Fibroblast of gingiva (primary cell): ENCODE measurements at regions not wholly inside any gene's neighbourhood (a gene's known extent, or its start where the extent isn't known, plus 50 kb on each side); places are given as distances from the start of the nearest gene placed in this dataset.
"Not testable (repeated sequence)": the region's sequence is repeated elsewhere in the genome, so short reads cannot be mapped to it uniquely, and the experiment has no call there.

Experiments used
- DNase-seq: peaks from one replicate; pipeline ENCODE4 v3.0.0-alpha.2; 2011; ENCODE audit warnings: low read depth

GRCh38 chr5:57745029-57745428, 262.4 kb upstream of the ACTBL2 start:
- no peak for DNase-seq

GRCh38 chr5:57741336-57741735, 258.7 kb upstream of the ACTBL2 start:
- DNase-seq: no peak

- no peak for DNase-seq
These were observed 256.2 kb upstream of the ACTBL2 start for GRCh38 chr5:57738787-57739186.

- DNase-seq: no peak
These were observed 255.7 kb upstream of the ACTBL2 start for GRCh38 chr5:57738301-57738700.

- DNase-seq: peak; percentile 32
These were observed 254.1 kb upstream of the ACTBL2 start for GRCh38 chr5:57736716-57737115.

GRCh38 chr5:57735279-57736153, 252.9 kb upstream of the ACTBL2 start:
- peak; percentile 78 for DNase-seq

GRCh38 chr5:57734296-57734695, 251.7 kb upstream of the ACTBL2 start:
- DNase-seq: no peak

- DNase-seq: no peak
These were observed 245.0 kb upstream of the ACTBL2 start for GRCh38 chr5:57727591-57727990.

- no peak for DNase-seq
These were observed 243.3 kb upstream of the ACTBL2 start for GRCh38 chr5:57725658-57726504.

- DNase-seq: no peak
These were observed 242.2 kb upstream of the ACTBL2 start for GRCh38 chr5:57724836-57725235.

GRCh38 chr5:57721226-57721625, 238.6 kb upstream of the ACTBL2 start:
- no peak for DNase-seq

- DNase-seq: no peak
These were observed 238.0 kb upstream of the ACTBL2 start for GRCh38 chr5:57720656-57721055.

GRCh38 chr5:57719216-57719615, 236.6 kb upstream of the ACTBL2 start:
- DNase-seq: no peak

- peak; percentile 89 for DNase-seq
These were observed 235.5 kb upstream of the ACTBL2 start for GRCh38 chr5:57718155-57718554.

- DNase-seq: no peak
These were observed 234.9 kb upstream of the ACTBL2 start for GRCh38 chr5:57717555-57717954.

GRCh38 chr5:57716661-57717060, 234.1 kb upstream of the ACTBL2 start:
- DNase-seq: no peak

GRCh38 chr5:57715296-57715695, 232.7 kb upstream of the ACTBL2 start:
- DNase-seq: no peak

GRCh38 chr5:57713535-57713934, 230.9 kb upstream of the ACTBL2 start:
- not testable (repeated sequence) for DNase-seq

GRCh38 chr5:57711946-57712345, 229.3 kb upstream of the ACTBL2 start:
- DNase-seq: no peak

GRCh38 chr5:57711471-57711870, 228.9 kb upstream of the ACTBL2 start:
- no peak for DNase-seq

GRCh38 chr5:57710126-57710525, 227.5 kb upstream of the ACTBL2 start:
- no peak for DNase-seq

- no peak for DNase-seq
These were observed 223.2 kb upstream of the ACTBL2 start for GRCh38 chr5:57705769-57706168.

- DNase-seq: no peak
These were observed 221.1 kb upstream of the ACTBL2 start for GRCh38 chr5:57703721-57704120.
